ENCODE measurements at regions not wholly inside any gene's neighbourhood (a gene's known extent, or its start where the extent isn't known, plus 50 kb on each side); places are given as distances from the start of the nearest gene placed in this dataset.

DNA sequence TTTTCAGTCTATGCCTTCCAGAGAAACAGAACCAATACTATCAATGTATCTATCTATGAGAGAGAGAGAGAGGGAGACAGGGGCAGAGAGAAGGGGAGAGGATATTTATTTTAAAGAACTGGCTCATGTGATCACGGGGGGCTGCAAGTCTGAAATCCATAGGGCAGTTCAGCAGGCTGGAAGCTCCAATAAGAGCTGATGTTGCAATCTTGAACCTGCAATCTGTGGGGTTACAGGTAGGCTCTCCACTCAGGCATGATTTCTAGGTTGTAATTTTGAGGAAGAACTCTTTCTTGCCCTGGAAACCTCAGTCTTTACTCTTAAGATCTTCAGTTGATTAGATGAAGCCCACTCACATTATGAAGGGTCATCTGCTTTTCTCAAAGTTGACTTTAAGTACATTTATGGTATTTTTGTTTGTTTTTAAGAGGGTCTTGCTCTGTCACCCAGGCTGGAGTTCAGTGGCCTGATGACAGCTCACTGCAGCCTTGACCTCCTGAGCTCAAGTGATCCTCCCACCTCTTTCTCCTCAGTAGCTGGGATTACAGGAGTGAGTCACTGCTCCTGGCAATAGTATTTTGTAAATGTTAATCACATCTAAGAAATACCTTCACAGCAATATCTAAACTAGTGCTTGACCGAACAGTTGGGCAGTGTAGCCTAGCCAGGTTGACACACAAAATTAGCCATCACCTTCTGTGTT lies 376.4 kb downstream of the FGF9 start:
- TF ChIP-seq, protein P1, sequence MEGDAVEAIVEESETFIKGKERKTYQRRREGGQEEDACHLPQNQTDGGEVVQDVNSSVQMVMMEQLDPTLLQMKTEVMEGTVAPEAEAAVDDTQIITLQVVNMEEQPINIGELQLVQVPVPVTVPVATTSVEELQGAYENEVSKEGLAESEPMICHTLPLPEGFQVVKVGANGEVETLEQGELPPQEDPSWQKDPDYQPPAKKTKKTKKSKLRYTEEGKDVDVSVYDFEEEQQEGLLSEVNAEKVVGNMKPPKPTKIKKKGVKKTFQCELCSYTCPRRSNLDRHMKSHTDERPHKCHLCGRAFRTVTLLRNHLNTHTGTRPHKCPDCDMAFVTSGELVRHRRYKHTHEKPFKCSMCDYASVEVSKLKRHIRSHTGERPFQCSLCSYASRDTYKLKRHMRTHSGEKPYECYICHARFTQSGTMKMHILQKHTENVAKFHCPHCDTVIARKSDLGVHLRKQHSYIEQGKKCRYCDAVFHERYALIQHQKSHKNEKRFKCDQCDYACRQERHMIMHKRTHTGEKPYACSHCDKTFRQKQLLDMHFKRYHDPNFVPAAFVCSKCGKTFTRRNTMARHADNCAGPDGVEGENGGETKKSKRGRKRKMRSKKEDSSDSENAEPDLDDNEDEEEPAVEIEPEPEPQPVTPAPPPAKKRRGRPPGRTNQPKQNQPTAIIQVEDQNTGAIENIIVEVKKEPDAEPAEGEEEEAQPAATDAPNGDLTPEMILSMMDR (IDR thresholded peaks at IDR 0.05) = no peak
- TF ChIP-seq EZH2 (IDR thresholded peaks at IDR 0.05; ENCODE audit: borderline replicate concordance, insufficient read depth, low read depth, low read length, poor library complexity, severe bottlenecking) = no peak
- no peaks in the 10 kb centered on the region for H3K79me2 ChIP-seq (ENCODE audit: control insufficient read depth, insufficient read depth, low read length)
- CTCF ChIA-PET = no interaction called here
- ATAC-seq (ENCODE audit: low read depth) (no peak), DNase-seq (no peak)
- no peaks in the 10 kb centered on the region for H4K20me1 ChIP-seq (ENCODE audit: control insufficient read depth, insufficient read depth, low read length, poor library complexity, severe bottlenecking)
- Mint-ChIP-seq H3K4me3 (no peak overlapping the region), H3K9me3 (ENCODE audit: insufficient read depth) (no peaks in the 10 kb centered on the region), H3K27ac (no peak overlapping the region), H3K27me3 (no peaks in the 10 kb centered on the region), H3K4me1 (peaks cover 4% of the 10 kb centered on the region)
- H3K27me3 ChIP-seq (replicated peaks in 1 of 4; ENCODE audit: control extremely low read depth in 1 of 4, control insufficient read depth in 3 of 4, insufficient read depth in 4 of 4, low read length in 3 of 4) = no peaks in the 10 kb centered on the region
- H2AFZ ChIP-seq (ENCODE audit: insufficient read depth, low read depth, low read length, poor library complexity, severe bottlenecking) = no peak overlapping the region
- no peaks in the 10 kb centered on the region for H3K4me1 ChIP-seq (ENCODE audit: control insufficient read depth in 2 of 2, insufficient read depth in 2 of 2, low read length in 2 of 2)
- H3K4me2 ChIP-seq (replicated peaks; ENCODE audit: low read depth, low read length, poor library complexity, severe bottlenecking) = no peak overlapping the region
- H3K9me3 ChIP-seq (ENCODE audit: control extremely low read depth in 1 of 3, control insufficient read depth in 2 of 3, insufficient read depth in 1 of 3, low read length in 2 of 3) = peaks cover 0 to 1% (median 0%) of the 10 kb centered on the region in 3 donors
- POLR2A ChIA-PET = no interaction called here
- no peaks in the 10 kb centered on the region for H3K36me3 ChIP-seq (replicated peaks in 1 of 2; ENCODE audit: control extremely low read depth in 1 of 2, control insufficient read depth in 1 of 2, extremely low read depth in 1 of 2, insufficient read depth in 2 of 2, low read length in 1 of 2)
- no peak overlapping the region for H3K4me3 ChIP-seq (ENCODE audit: control extremely low read depth in 1 of 5, extremely low read depth in 1 of 5, insufficient read depth in 1 of 5, low read depth in 2 of 5, low read length in 4 of 5)
- intact Hi-C loops (cut with micrococcal nuclease) = no loop called here
- WGBS (ENCODE audit: insufficient coverage) = 97% methylated on average over 2 of the region's 2 CpGs
- no peak overlapping the region for H3K27ac ChIP-seq (ENCODE audit: low read length in 2 of 2)
- H3K9ac ChIP-seq (ENCODE audit: low read length) = no peak overlapping the region

- Histone ChIP-seq H4K20me1 (ENCODE audit: control insufficient read depth, insufficient read depth, low read length, poor library complexity, severe bottlenecking) (no peaks in the 10 kb centered on the region), H2AFZ (ENCODE audit: insufficient read depth, low read depth, low read length, poor library complexity, severe bottlenecking) (no peak overlapping the region), H3K4me1 (ENCODE audit: control insufficient read depth in 2 of 2, insufficient read depth in 2 of 2, low read length in 2 of 2) (no peaks in the 10 kb centered on the region), H3K9me3 (ENCODE audit: control extremely low read depth in 1 of 3, control insufficient read depth in 2 of 3, insufficient read depth in 1 of 3, low read length in 2 of 3) (peaks cover 0 to 6% (median 0%) of the 10 kb centered on the region in 3 donors), H3K4me2 (replicated peaks; ENCODE audit: low read depth, low read length, poor library complexity, severe bottlenecking) (no peak overlapping the region), H3K79me2 (ENCODE audit: control insufficient read depth, insufficient read depth, low read length) (no peaks in the 10 kb centered on the region), H3K4me3 (ENCODE audit: control extremely low read depth in 1 of 5, extremely low read depth in 1 of 5, insufficient read depth in 1 of 5, low read depth in 2 of 5, low read length in 4 of 5) (no peak overlapping the region), H3K36me3 (replicated peaks in 1 of 2; ENCODE audit: control extremely low read depth in 1 of 2, control insufficient read depth in 1 of 2, extremely low read depth in 1 of 2, insufficient read depth in 2 of 2, low read length in 1 of 2) (no peaks in the 10 kb centered on the region), H3K9ac (ENCODE audit: low read length) (no peak overlapping the region), H3K27ac (ENCODE audit: low read length in 2 of 2) (no peak overlapping the region), H3K27me3 (replicated peaks in 1 of 4; ENCODE audit: control extremely low read depth in 1 of 4, control insufficient read depth in 3 of 4, insufficient read depth in 4 of 4, low read length in 3 of 4) (no peaks in the 10 kb centered on the region)
- Mint-ChIP-seq H3K27me3 (no peaks in the 10 kb centered on the region), H3K9me3 (ENCODE audit: insufficient read depth) (no peaks in the 10 kb centered on the region), H3K27ac (no peak overlapping the region), H3K4me3 (no peak overlapping the region), H3K4me1 (peaks cover 4% of the 10 kb centered on the region)
- DNase-seq (no peak), ATAC-seq (ENCODE audit: low read depth) (no peak)
- TF ChIP-seq EZH2 (IDR thresholded peaks at IDR 0.05; ENCODE audit: borderline replicate concordance, insufficient read depth, low read depth, low read length, poor library complexity, severe bottlenecking) = no peak
- TF ChIP-seq, protein P1 (IDR thresholded peaks at IDR 0.05) = no peak
- intact Hi-C loops (cut with micrococcal nuclease) = no loop called here
- ChIA-PET CTCF (no interaction called here), POLR2A (no interaction called here)
- 100% methylated on average over 3 of the region's 6 CpGs for WGBS (ENCODE audit: insufficient coverage)
Measured at GRCh38 chr13:22047785-22048104, 376.9 kb downstream of the FGF9 start.

Measured in B cell (primary cell).